ENCODE measurements at regions not wholly inside any gene's neighbourhood (a gene's known extent, or its start where the extent isn't known, plus 50 kb on each side); places are given as distances from the start of the nearest gene placed in this dataset.

- TF ChIP-seq CTCF (IDR thresholded peaks at IDR 0.05; ENCODE audit: extremely low read depth, missing control alignments): no peak
- DNase-seq (ENCODE audit: low spot score): peak; percentile 74
These were observed 91.5 kb upstream of the CHD2 start for GRCh38 chr15:92808598-92809063.

- TF ChIP-seq CTCF (IDR thresholded peaks at IDR 0.05; ENCODE audit: extremely low read depth, missing control alignments): peak; percentile 93
- peak; percentile 97 for DNase-seq (ENCODE audit: low spot score)
These were observed 90.9 kb upstream of the CHD2 start for GRCh38 chr15:92809064-92809879.

GRCh38 chr15:92809880-92810361 is 90.2 kb upstream of the CHD2 start:
- DNase-seq (ENCODE audit: low spot score): peak; percentile 66
- TF ChIP-seq CTCF (IDR thresholded peaks at IDR 0.05; ENCODE audit: extremely low read depth, missing control alignments): no peak

- peak; percentile 46 for DNase-seq (ENCODE audit: low spot score)
- TF ChIP-seq CTCF (IDR thresholded peaks at IDR 0.05; ENCODE audit: extremely low read depth, missing control alignments): no peak
These were observed 89.5 kb upstream of the CHD2 start for GRCh38 chr15:92810418-92811138.

- no peak for TF ChIP-seq CTCF (IDR thresholded peaks at IDR 0.05; ENCODE audit: extremely low read depth, missing control alignments)
- DNase-seq (ENCODE audit: low spot score): no peak
These were observed 88.8 kb upstream of the CHD2 start for GRCh38 chr15:92811148-92811913.

- no peak for DNase-seq (ENCODE audit: low spot score)
These were observed 87.9 kb upstream of the CHD2 start for GRCh38 chr15:92812271-92812670.

More at GRCh38 chr15:92812271-92812670, 87.9 kb upstream of the CHD2 start:
- no peak for TF ChIP-seq CTCF (IDR thresholded peaks at IDR 0.05; ENCODE audit: extremely low read depth, missing control alignments)

All from GM20000 (cell line).